Sigmoid colon (tissue), 6 donors: ENCODE measurements at regions not wholly inside any gene's neighbourhood (a gene's known extent, or its start where the extent isn't known, plus 50 kb on each side); places are given as distances from the start of the nearest gene placed in this dataset.
"Not testable (repeated sequence)": the region's sequence is repeated elsewhere in the genome, so short reads cannot be mapped to it uniquely, and the experiment has no call there.

Source experiments
- DNase-seq: peaks from one replicate; pipeline ENCODE4 v3.0.0-alpha.2; 2019
- H3K27ac ChIP-seq, 4 donors: fragments of 200-600 bp; sonication (generic); one replicate each; pipeline ENCODE4 v1.5.1; 2016 to 2019; ENCODE audit warnings: mild to moderate bottlenecking in 1 of 4
- H3K27me3 ChIP-seq, 3 donors: fragments of 200-600 bp; sonication (generic); one replicate each; pipeline ENCODE4 v1.5.1; 2019; ENCODE audit warnings: mild to moderate bottlenecking in 1 of 3
- H3K36me3 ChIP-seq, 4 donors: fragments of 200-600 bp; sonication (generic); one replicate each; pipeline ENCODE4 v1.5.1; 2016 to 2019
- H3K4me1 ChIP-seq, 4 donors: fragments of 200-600 bp; sonication (generic); one replicate each; pipeline ENCODE4 v1.5.1; 2017 to 2019
- H3K4me3 ChIP-seq, 4 donors: fragments of 200-600 bp; sonication (generic); one replicate each; pipeline ENCODE4 v1.5.1; 2017 to 2019; ENCODE audit warnings: mild to moderate bottlenecking in 2 of 4, moderate library complexity in 1 of 4
- H3K9me3 ChIP-seq, 4 donors: fragments of 200-600 bp in 3 of 4; sonication (generic) in 3 of 4; one replicate each; pipeline versions ENCODE4 v1.5.1 to v1.6.1; 2013 to 2019
- EP300 ChIP-seq, 4 donors: sonication (generic); formaldehyde crosslinking; IDR thresholded peaks; one replicate each; pipeline ENCODE4 v1.6.1; 2017; ENCODE audit warnings: antibody characterized with exemption in 4 of 4
- POLR2A ChIP-seq, 2 donors: fragments of 450-650 bp; IDR thresholded peaks; one replicate each; pipeline ENCODE4 v1.6.1; 2016; ENCODE audit warnings: antibody characterized with exemption in 2 of 2, mild to moderate bottlenecking in 2 of 2, moderate library complexity in 2 of 2
- POLR2AphosphoS5 ChIP-seq, 4 donors: sonication (generic); formaldehyde crosslinking; IDR thresholded peaks; one replicate each; pipeline ENCODE4 v1.6.1; 2017; ENCODE audit warnings: antibody characterized with exemption in 4 of 4
- WGBS, 2 donors: extraction: QIAGEN DNeasy Blood & Tissue Kit; methylation state at CpG; one replicate each; pipeline ENCODE4 v1.1.7; 2013; 5-methylcytosine and 5-hydroxymethylcytosine counted together
- intact Hi-C: fragments of 100-400 bp; cut with DNase I; formaldehyde crosslinking; loops from one replicate; pipeline ENCODE4 v1.15.1; 2023
- TF ChIP-seq, protein P1 (sequence below), 4 experiments: fragments of 450-650 bp in 3 of 4; fragments of 200-600 bp in 1 of 4; IDR thresholded peaks; one replicate each; pipeline ENCODE4 v1.5.1; 2016 to 2019; ENCODE audit warnings: antibody characterized with exemption in 4 of 4, mild to moderate bottlenecking in 3 of 4, moderate library complexity in 2 of 4
- donor health status: healthy with polysubstance abuse.
- donor health status: healthy.

- Histone ChIP-seq H3K27ac (no peak overlapping the region), H3K36me3 (no peaks in the 10 kb centered on the region), H3K27me3 (no peaks in the 10 kb centered on the region), H3K4me3 (no peak overlapping the region), H3K4me1 (no peaks in the 10 kb centered on the region), H3K9me3 (peaks cover 0 to 3% (median 0%) of the 10 kb centered on the region in 4 donors)
- no peak for DNase-seq
- intact Hi-C loops: no loop called here
- TF ChIP-seq POLR2AphosphoS5 (IDR thresholded peaks at IDR 0.05) (no peak), EP300 (IDR thresholded peaks at IDR 0.05) (no peak), POLR2A (IDR thresholded peaks at IDR 0.05) (no peak)
- TF ChIP-seq, protein P1, sequence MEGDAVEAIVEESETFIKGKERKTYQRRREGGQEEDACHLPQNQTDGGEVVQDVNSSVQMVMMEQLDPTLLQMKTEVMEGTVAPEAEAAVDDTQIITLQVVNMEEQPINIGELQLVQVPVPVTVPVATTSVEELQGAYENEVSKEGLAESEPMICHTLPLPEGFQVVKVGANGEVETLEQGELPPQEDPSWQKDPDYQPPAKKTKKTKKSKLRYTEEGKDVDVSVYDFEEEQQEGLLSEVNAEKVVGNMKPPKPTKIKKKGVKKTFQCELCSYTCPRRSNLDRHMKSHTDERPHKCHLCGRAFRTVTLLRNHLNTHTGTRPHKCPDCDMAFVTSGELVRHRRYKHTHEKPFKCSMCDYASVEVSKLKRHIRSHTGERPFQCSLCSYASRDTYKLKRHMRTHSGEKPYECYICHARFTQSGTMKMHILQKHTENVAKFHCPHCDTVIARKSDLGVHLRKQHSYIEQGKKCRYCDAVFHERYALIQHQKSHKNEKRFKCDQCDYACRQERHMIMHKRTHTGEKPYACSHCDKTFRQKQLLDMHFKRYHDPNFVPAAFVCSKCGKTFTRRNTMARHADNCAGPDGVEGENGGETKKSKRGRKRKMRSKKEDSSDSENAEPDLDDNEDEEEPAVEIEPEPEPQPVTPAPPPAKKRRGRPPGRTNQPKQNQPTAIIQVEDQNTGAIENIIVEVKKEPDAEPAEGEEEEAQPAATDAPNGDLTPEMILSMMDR (IDR thresholded peaks at IDR 0.05): no peak
Observed at GRCh38 chr13:64127856-64128255, 2712.2 kb upstream of the PCDH20 start.

DNA sequence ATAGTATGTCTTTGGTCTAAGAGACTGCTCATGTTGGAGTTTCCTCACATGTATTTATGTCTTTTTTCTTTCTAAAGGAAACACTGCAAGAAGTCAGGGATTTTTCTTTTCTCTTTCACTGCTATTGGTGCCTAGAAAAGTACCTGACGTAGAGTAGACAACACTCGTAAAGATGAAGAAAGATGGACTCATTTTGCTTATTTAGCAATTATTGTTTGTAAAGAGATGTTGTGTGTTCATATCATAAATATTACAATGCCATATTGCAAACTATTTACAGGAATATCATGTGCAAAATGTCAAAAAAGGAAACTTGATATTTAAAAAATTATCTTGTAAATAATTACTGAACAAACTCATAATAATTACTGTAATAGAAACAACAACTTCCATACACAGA is 2711.5 kb upstream of the PCDH20 start:
- intact Hi-C loops: no loop called here
- 74 to 88% methylated on average over 2 of the region's 2 CpGs for WGBS, 2 donors
- no peaks in the 10 kb centered on the region for H3K36me3 ChIP-seq

GRCh38 chr13:64121023-64121709 is 2705.5 kb upstream of the PCDH20 start:
- WGBS, 2 donors: 91 to 92% methylated on average over 16 of the region's 16 CpGs
- H3K9me3 ChIP-seq, H3K27ac ChIP-seq, H3K4me3 ChIP-seq, intact Hi-C loops, H3K27me3 ChIP-seq, DNase-seq, H3K36me3 ChIP-seq, H3K4me1 ChIP-seq: not testable (repeated sequence)

More for the DNA sequence above, 2711.5 kb upstream of the PCDH20 start:
- Histone ChIP-seq H3K27ac (no peak overlapping the region), H3K9me3 (peaks cover 0 to 3% (median 0%) of the 10 kb centered on the region in 4 donors), H3K4me3 (no peak overlapping the region), H3K4me1 (no peaks in the 10 kb centered on the region), H3K27me3 (no peaks in the 10 kb centered on the region)
- TF ChIP-seq POLR2A (IDR thresholded peaks at IDR 0.05) (no peak), EP300 (IDR thresholded peaks at IDR 0.05) (no peak), POLR2AphosphoS5 (IDR thresholded peaks at IDR 0.05) (no peak)
- TF ChIP-seq, protein P1 (IDR thresholded peaks at IDR 0.05): no peak
- DNase-seq: no peak

DNA sequence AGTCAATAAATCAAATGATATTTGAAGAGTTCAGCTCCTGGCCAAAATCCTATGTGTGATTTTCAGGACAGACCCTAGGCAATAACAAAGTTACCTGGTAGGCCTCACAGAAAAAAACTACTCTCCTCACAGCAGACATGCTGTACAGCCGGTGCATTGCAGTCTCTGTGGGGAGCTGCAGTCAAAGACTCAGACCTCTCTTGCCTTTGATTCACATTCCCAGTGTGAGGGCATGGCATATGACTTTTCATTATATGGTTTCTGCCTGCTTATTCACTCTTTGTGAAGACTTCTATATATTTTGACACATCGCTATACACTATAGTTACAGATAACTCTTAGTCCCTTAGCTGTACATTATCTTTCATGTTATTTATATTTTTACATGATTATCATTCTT is 2684.3 kb upstream of the PCDH20 start:
- Histone ChIP-seq H3K4me3 (no peak overlapping the region), H3K36me3 (no peaks in the 10 kb centered on the region), H3K4me1 (no peaks in the 10 kb centered on the region), H3K27me3 (no peaks in the 10 kb centered on the region), H3K27ac (no peak overlapping the region), H3K9me3 (no peaks in the 10 kb centered on the region)
- intact Hi-C loops: no loop called here
- TF ChIP-seq, protein P1 (IDR thresholded peaks at IDR 0.05): no peak
- TF ChIP-seq POLR2A (IDR thresholded peaks at IDR 0.05) (no peak), POLR2AphosphoS5 (IDR thresholded peaks at IDR 0.05) (no peak), EP300 (IDR thresholded peaks at IDR 0.05) (no peak)
- DNase-seq: no peak
- 55 to 86% methylated on average over 2 of the region's 2 CpGs for WGBS, 2 donors

GRCh38 chr13:64090311-64090710 is 2674.7 kb upstream of the PCDH20 start:
- Histone ChIP-seq H3K36me3 (no peaks in the 10 kb centered on the region), H3K27ac (no peak overlapping the region)

More at GRCh38 chr13:64090311-64090710, 2674.7 kb upstream of the PCDH20 start:
- TF ChIP-seq, protein P1 (IDR thresholded peaks at IDR 0.05): no peak
- no peak for TF ChIP-seq POLR2A (IDR thresholded peaks at IDR 0.05)
- no peak for TF ChIP-seq POLR2AphosphoS5 (IDR thresholded peaks at IDR 0.05)
- no peak for TF ChIP-seq EP300 (IDR thresholded peaks at IDR 0.05)
- Histone ChIP-seq H3K27me3 (no peaks in the 10 kb centered on the region), H3K9me3 (no peaks in the 10 kb centered on the region), H3K4me3 (no peak overlapping the region), H3K4me1 (no peaks in the 10 kb centered on the region)
- DNase-seq: no peak
- intact Hi-C loops: no loop called here
- 87 to 92% methylated on average over 3 of the region's 3 CpGs for WGBS, 2 donors
